ENCODE measurements at regions not wholly inside any gene's neighbourhood (a gene's known extent, or its start where the extent isn't known, plus 50 kb on each side); places are given as distances from the start of the nearest gene placed in this dataset.

DNA sequence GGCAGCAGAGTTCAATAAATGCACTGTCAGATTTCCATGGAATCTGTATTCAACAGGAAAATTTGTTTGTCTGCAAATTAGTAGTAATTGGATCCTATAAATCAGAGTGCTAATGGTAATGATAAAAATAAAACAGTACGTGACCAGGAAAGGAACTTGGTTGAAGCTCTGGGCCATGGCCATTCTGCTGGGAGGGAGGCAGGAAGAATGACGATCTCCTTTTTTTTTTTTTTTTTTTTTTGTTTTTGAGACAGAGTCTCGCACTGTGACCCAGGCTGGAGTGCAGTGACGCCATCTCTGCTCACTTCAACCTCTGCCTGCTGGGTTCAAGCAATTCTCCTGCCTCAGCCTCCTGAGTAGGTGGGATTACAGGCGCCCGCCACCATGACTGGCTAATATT lies 94.8 kb upstream of the SEC11C start:
- Histone ChIP-seq H3K27me3 (replicated peaks in 1 of 2; ENCODE audit: control insufficient read depth in 2 of 2, extremely low read depth in 1 of 2, insufficient read depth in 2 of 2, low read length in 1 of 2) (peaks cover 0 to 20% of the 10 kb centered on the region in 2 experiments), H3K4me3 (ENCODE audit: control insufficient read depth in 1 of 2, extremely low read depth in 1 of 2, low read length in 1 of 2) (no peak overlapping the region), H3K27ac (ENCODE audit: low read length) (no peak overlapping the region), H3K9me3 (no peaks in the 10 kb centered on the region), H3K36me3 (ENCODE audit: control insufficient read depth in 2 of 2, extremely low read depth in 1 of 2, insufficient read depth in 1 of 2, low read length in 1 of 2) (no peaks in the 10 kb centered on the region), H3K4me1 (ENCODE audit: control insufficient read depth in 1 of 2, extremely low read depth in 1 of 2, insufficient read depth in 2 of 2, low read length in 2 of 2) (no peaks in the 10 kb centered on the region)
- Mint-ChIP-seq H3K27me3 (peaks cover 25 to 26% of the 10 kb centered on the region in 2 donors), H3K27ac (no peak overlapping the region), H3K4me3 (no peak overlapping the region), H3K9me3 (no peaks in the 10 kb centered on the region), H3K36me3 (no peaks in the 10 kb centered on the region), H3K4me1 (no peaks in the 10 kb centered on the region)
- ChIA-PET CTCF (no interaction called here), POLR2A (no interaction called here)
- no peak for ATAC-seq (replicated peaks in 1 of 4)
- no peak for DNase-seq
- WGBS (ENCODE audit: insufficient coverage): 90% methylated on average over 2 of the region's 6 CpGs

DNA sequence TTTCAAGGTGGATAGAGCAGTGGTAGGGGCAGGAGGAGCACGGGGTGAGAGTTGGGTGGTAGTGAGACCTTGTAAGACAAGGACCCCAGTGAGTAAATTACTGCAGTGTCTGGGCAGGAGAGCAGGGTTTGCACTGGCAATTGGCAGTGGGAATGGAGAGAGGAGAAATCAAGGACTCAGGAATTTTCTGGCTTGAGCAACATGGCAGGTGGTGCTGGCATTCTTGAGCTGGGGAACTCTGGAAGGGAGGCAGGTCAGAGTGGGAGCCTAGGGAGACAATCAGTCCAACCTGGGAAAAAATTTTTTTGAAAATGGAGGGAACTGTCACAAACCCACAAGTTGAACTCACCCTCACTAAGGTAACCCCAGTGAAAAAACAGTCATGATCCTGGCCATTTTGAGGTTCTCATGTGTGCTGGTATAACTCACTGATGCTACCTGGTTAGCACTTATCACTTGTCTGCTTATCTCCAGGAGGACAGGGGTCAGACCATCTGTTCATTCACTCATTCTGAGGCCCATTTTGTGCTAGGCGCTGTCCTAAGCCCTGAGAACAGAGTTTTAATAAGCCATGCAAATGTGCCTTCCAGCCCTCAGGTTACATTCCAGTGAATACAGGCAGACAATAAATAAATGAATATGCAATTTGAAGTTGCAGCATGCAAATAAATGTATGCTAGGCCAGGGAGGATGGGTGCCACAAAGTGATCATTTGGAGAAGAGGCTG lies 92.2 kb upstream of the SEC11C start:
- ChIA-PET CTCF (no interaction called here), POLR2A (no interaction called here)
- no peaks in the 10 kb centered on the region for H3K9me3 ChIP-seq
- H3K4me3 ChIP-seq (ENCODE audit: control insufficient read depth in 1 of 2, extremely low read depth in 1 of 2, low read length in 1 of 2): no peak overlapping the region
- H3K4me3 Mint-ChIP-seq: no peak overlapping the region
- peaks cover 26 to 30% of the 10 kb centered on the region in 2 donors for H3K27me3 Mint-ChIP-seq
- DNase-seq: no peak
- H3K4me1 ChIP-seq (ENCODE audit: control insufficient read depth in 1 of 2, extremely low read depth in 1 of 2, insufficient read depth in 2 of 2, low read length in 2 of 2): no peaks in the 10 kb centered on the region
- WGBS (ENCODE audit: insufficient coverage): 67% methylated on average over 2 of the region's 2 CpGs
- no peak overlapping the region for H3K27ac ChIP-seq (ENCODE audit: low read length)
- no peak for ATAC-seq (replicated peaks in 1 of 4)
- peaks cover 0 to 16% of the 10 kb centered on the region in 2 experiments for H3K27me3 ChIP-seq (replicated peaks in 1 of 2; ENCODE audit: control insufficient read depth in 2 of 2, extremely low read depth in 1 of 2, insufficient read depth in 2 of 2, low read length in 1 of 2)
- no peaks in the 10 kb centered on the region for H3K4me1 Mint-ChIP-seq
- H3K36me3 Mint-ChIP-seq: no peaks in the 10 kb centered on the region
- H3K36me3 ChIP-seq (ENCODE audit: control insufficient read depth in 2 of 2, extremely low read depth in 1 of 2, insufficient read depth in 1 of 2, low read length in 1 of 2): no peaks in the 10 kb centered on the region
- H3K27ac Mint-ChIP-seq: no peak overlapping the region
- no peaks in the 10 kb centered on the region for H3K9me3 Mint-ChIP-seq

DNA sequence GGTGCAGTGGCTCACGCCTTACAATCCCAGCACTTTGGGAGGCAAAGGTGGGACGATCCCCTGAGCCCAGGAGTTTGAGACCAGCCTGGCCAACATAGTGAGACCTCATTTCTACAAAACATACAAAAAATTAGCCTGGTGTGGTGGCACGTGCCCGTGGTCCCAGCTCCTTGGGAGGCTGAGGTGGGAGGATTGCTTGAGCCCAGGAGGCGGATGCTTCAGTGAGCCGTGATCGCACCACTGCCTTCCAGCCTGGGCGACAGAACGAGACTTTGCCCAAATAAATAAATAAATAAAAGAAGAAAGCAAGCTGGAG lies 91.7 kb upstream of the SEC11C start:
- no peak overlapping the region for H3K4me3 Mint-ChIP-seq
- H3K27me3 ChIP-seq (replicated peaks in 1 of 2; ENCODE audit: control insufficient read depth in 2 of 2, extremely low read depth in 1 of 2, insufficient read depth in 2 of 2, low read length in 1 of 2): peaks cover 0 to 16% of the 10 kb centered on the region in 2 experiments
- no peak overlapping the region for H3K27ac ChIP-seq (ENCODE audit: low read length)
- peaks cover 28 to 30% of the 10 kb centered on the region in 2 donors for H3K27me3 Mint-ChIP-seq
- no peaks in the 10 kb centered on the region for H3K36me3 Mint-ChIP-seq
- ATAC-seq (replicated peaks in 1 of 4): no peak
- no peaks in the 10 kb centered on the region for H3K9me3 Mint-ChIP-seq
- H3K4me3 ChIP-seq (ENCODE audit: control insufficient read depth in 1 of 2, extremely low read depth in 1 of 2, low read length in 1 of 2): no peak overlapping the region
- H3K9me3 ChIP-seq: no peaks in the 10 kb centered on the region
- no peak for DNase-seq
- no peak overlapping the region for H3K27ac Mint-ChIP-seq
- H3K36me3 ChIP-seq (ENCODE audit: control insufficient read depth in 2 of 2, extremely low read depth in 1 of 2, insufficient read depth in 1 of 2, low read length in 1 of 2): no peaks in the 10 kb centered on the region
- WGBS (ENCODE audit: insufficient coverage): no CpG with 5 or more reads among the region's 9 CpGs
- ChIA-PET CTCF (no interaction called here), POLR2A (no interaction called here)
- no peaks in the 10 kb centered on the region for H3K4me1 Mint-ChIP-seq
- H3K4me1 ChIP-seq (ENCODE audit: control insufficient read depth in 1 of 2, extremely low read depth in 1 of 2, insufficient read depth in 2 of 2, low read length in 2 of 2): no peaks in the 10 kb centered on the region

DNA sequence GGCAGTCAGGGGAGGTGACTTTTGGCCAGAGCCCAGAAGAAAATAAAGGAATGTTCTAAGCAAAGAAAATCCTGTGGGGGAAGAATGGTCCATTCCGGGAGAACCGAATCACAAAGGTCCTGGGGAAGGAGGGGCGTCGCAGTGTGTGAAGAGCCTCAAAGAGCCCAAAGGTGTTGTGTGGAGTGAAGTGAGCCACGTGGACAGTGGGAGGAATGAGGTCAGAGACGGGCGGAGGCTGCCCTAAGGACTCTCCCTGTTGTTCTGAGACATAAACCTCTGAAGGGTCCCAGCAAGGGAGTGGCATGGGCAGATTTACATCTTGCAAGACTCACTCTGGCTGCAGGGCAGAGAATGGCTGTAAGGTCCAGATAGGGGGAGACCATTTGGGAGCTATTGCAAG lies 91.3 kb upstream of the SEC11C start:
- DNase-seq: no peak
- peaks cover 0 to 16% of the 10 kb centered on the region in 2 experiments for H3K27me3 ChIP-seq (replicated peaks in 1 of 2; ENCODE audit: control insufficient read depth in 2 of 2, extremely low read depth in 1 of 2, insufficient read depth in 2 of 2, low read length in 1 of 2)
- no peaks in the 10 kb centered on the region for H3K9me3 ChIP-seq
- H3K4me3 Mint-ChIP-seq: no peak overlapping the region
- no peaks in the 10 kb centered on the region for H3K4me1 Mint-ChIP-seq
- no peaks in the 10 kb centered on the region for H3K4me1 ChIP-seq (ENCODE audit: control insufficient read depth in 1 of 2, extremely low read depth in 1 of 2, insufficient read depth in 2 of 2, low read length in 2 of 2)
- no peak overlapping the region for H3K27ac Mint-ChIP-seq
- no peak for ATAC-seq (replicated peaks in 1 of 4)
- ChIA-PET POLR2A (interaction anchor here in 1 of 2 donors (0.6 to 0.7 kb wide), 2 partner anchors 12 to 709 kb away, joined by 3 read pairs; no protein-coding TSS in a partner anchor), CTCF (no interaction called here)
- H3K27me3 Mint-ChIP-seq: peaks cover 27 to 32% of the 10 kb centered on the region in 2 donors
- no peaks in the 10 kb centered on the region for H3K9me3 Mint-ChIP-seq
- no peaks in the 10 kb centered on the region for H3K36me3 Mint-ChIP-seq
- 79% methylated on average over 7 of the region's 7 CpGs for WGBS (ENCODE audit: insufficient coverage)
- H3K36me3 ChIP-seq (ENCODE audit: control insufficient read depth in 2 of 2, extremely low read depth in 1 of 2, insufficient read depth in 1 of 2, low read length in 1 of 2): no peaks in the 10 kb centered on the region
- no peak overlapping the region for H3K27ac ChIP-seq (ENCODE audit: low read length)
- H3K4me3 ChIP-seq (ENCODE audit: control insufficient read depth in 1 of 2, extremely low read depth in 1 of 2, low read length in 1 of 2): no peak overlapping the region

DNA sequence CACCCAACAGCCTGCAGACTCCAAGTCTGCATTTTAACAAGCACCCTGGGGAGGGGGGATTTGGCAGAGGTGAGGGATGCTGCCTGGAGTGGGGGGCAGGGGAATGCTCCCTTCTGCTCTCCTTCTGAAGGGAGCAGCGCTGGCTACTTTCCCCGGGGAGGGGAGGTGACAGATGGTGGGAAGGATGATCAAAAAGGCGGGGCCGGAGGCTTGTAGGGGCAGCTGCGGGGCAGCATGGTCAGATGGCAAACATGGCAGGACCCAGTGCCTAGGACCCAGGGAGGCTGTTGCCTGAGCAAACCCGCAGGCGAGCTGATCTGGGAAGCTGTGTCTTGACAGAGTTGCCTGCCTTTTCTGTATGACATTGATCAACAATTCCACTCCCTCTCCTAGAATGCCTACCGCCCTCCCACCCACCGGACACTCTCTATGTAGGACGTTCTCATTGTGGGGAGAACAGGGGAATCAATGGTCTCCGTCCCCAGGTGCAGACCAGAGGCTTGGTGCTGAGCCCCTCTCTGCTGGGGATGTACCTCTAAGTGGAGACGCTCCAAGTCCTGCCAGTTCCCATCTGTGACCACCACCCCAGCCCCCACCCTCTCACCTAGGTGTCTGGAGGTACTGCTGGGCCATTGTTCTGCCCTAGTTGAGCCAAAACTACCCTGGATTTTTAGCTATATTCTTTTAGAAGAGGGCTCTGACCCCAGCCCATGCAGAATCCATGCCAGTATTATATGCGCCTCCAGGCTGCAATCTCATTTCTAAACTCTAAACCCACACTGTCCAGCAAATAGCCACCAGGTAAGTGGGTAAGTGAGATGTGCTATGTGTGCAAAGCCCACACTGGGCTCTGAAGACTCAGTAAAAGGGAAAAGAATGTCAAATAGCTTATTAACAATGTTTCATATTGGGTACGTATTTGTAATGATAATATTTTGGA lies 89.7 kb upstream of the SEC11C start:
- no peaks in the 10 kb centered on the region for H3K4me1 Mint-ChIP-seq
- Histone ChIP-seq H3K4me3 (ENCODE audit: control insufficient read depth in 1 of 2, extremely low read depth in 1 of 2, low read length in 1 of 2) (no peak overlapping the region), H3K27ac (ENCODE audit: low read length) (no peak overlapping the region), H3K36me3 (ENCODE audit: control insufficient read depth in 2 of 2, extremely low read depth in 1 of 2, insufficient read depth in 1 of 2, low read length in 1 of 2) (no peaks in the 10 kb centered on the region), H3K4me1 (ENCODE audit: control insufficient read depth in 1 of 2, extremely low read depth in 1 of 2, insufficient read depth in 2 of 2, low read length in 2 of 2) (no peaks in the 10 kb centered on the region), H3K27me3 (replicated peaks in 1 of 2; ENCODE audit: control insufficient read depth in 2 of 2, extremely low read depth in 1 of 2, insufficient read depth in 2 of 2, low read length in 1 of 2) (peaks cover 0 to 18% of the 10 kb centered on the region in 2 experiments), H3K9me3 (no peaks in the 10 kb centered on the region)
- H3K9me3 Mint-ChIP-seq: no peaks in the 10 kb centered on the region
- POLR2A ChIA-PET: no interaction called here
- no peaks in the 10 kb centered on the region for H3K36me3 Mint-ChIP-seq
- CTCF ChIA-PET: no interaction called here
- ATAC-seq (replicated peaks in 1 of 4) (no peak), DNase-seq (no peak)
- H3K27ac Mint-ChIP-seq: no peak overlapping the region
- H3K4me3 Mint-ChIP-seq: no peak overlapping the region
- WGBS (ENCODE audit: insufficient coverage): 56% methylated on average over 4 of the region's 14 CpGs
- peaks cover 26 to 30% of the 10 kb centered on the region in 2 donors for H3K27me3 Mint-ChIP-seq

DNA sequence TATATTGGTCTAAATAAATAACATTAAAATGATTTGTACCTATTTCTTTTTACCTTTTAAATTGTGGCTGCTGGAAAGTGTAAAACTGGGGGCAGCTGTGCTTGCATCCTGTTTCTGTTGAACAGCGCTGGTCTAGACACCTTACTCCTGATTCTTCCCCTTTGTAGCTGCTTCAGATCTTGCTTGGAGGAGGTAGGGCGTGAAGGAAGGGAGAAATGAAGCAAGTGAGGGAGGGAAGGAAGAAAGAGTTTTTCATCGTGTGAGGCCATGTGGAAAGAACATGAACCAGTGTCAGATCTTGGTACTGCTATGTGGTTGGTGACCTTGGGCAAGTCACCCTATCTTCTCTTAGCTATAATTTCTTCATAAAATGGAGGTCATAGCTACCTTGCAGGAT lies 89.0 kb upstream of the SEC11C start:
- H3K4me3 Mint-ChIP-seq: no peak overlapping the region
- Histone ChIP-seq H3K9me3 (no peaks in the 10 kb centered on the region), H3K4me3 (ENCODE audit: control insufficient read depth in 1 of 2, extremely low read depth in 1 of 2, low read length in 1 of 2) (no peak overlapping the region), H3K27ac (ENCODE audit: low read length) (no peak overlapping the region), H3K27me3 (replicated peaks in 1 of 2; ENCODE audit: control insufficient read depth in 2 of 2, extremely low read depth in 1 of 2, insufficient read depth in 2 of 2, low read length in 1 of 2) (peaks cover 0 to 19% of the 10 kb centered on the region in 2 experiments), H3K36me3 (ENCODE audit: control insufficient read depth in 2 of 2, extremely low read depth in 1 of 2, insufficient read depth in 1 of 2, low read length in 1 of 2) (no peaks in the 10 kb centered on the region), H3K4me1 (ENCODE audit: control insufficient read depth in 1 of 2, extremely low read depth in 1 of 2, insufficient read depth in 2 of 2, low read length in 2 of 2) (no peaks in the 10 kb centered on the region)
- H3K27ac Mint-ChIP-seq: no peak overlapping the region
- no peaks in the 10 kb centered on the region for H3K36me3 Mint-ChIP-seq
- H3K9me3 Mint-ChIP-seq: no peaks in the 10 kb centered on the region
- no peaks in the 10 kb centered on the region for H3K4me1 Mint-ChIP-seq
- DNase-seq (no peak), ATAC-seq (replicated peaks in 1 of 4) (no peak)
- H3K27me3 Mint-ChIP-seq: peaks cover 26 to 32% of the 10 kb centered on the region in 2 donors
- WGBS (ENCODE audit: insufficient coverage): no CpG with 5 or more reads among the region's 3 CpGs
- ChIA-PET CTCF (no interaction called here), POLR2A (no interaction called here)

Data from T-cell (primary cell).